ENCODE measurements at regions not wholly inside any gene's neighbourhood (a gene's known extent, or its start where the extent isn't known, plus 50 kb on each side); places are given as distances from the start of the nearest gene placed in this dataset.

DNA sequence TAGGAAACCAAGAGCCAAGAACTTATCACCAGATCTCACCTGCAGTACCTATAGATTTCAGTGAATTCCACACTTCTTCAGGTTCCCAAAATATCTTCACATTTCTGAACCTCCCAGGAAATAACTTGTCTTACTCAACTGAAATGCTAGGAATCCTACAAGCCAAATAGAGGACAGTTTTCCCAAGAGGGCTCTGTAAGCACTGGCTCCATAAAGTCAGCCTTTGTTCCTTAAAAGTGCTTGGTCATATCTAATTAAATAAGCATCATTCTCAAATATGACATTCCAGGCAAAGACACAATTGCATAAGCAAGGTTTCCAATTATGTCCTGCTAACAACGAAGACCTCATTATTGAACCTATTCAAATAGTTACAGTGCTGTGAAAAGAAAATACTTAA is 154.6 kb upstream of the MGAT5 start:
- TF ChIP-seq, protein P1, sequence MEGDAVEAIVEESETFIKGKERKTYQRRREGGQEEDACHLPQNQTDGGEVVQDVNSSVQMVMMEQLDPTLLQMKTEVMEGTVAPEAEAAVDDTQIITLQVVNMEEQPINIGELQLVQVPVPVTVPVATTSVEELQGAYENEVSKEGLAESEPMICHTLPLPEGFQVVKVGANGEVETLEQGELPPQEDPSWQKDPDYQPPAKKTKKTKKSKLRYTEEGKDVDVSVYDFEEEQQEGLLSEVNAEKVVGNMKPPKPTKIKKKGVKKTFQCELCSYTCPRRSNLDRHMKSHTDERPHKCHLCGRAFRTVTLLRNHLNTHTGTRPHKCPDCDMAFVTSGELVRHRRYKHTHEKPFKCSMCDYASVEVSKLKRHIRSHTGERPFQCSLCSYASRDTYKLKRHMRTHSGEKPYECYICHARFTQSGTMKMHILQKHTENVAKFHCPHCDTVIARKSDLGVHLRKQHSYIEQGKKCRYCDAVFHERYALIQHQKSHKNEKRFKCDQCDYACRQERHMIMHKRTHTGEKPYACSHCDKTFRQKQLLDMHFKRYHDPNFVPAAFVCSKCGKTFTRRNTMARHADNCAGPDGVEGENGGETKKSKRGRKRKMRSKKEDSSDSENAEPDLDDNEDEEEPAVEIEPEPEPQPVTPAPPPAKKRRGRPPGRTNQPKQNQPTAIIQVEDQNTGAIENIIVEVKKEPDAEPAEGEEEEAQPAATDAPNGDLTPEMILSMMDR (IDR thresholded peaks at IDR 0.05): no peak
- no peak for TF ChIP-seq ZFX (IDR thresholded peaks at IDR 0.05; ENCODE audit: borderline replicate concordance)

All from 22Rv1 (cell line).